CD4-positive, alpha-beta T cell treated with Interleukin-4 for 1 hour (primary cell): ENCODE measurements at regions not wholly inside any gene's neighbourhood (a gene's known extent, or its start where the extent isn't known, plus 50 kb on each side); places are given as distances from the start of the nearest gene placed in this dataset.
"Not testable (repeated sequence)": the region's sequence is repeated elsewhere in the genome, so short reads cannot be mapped to it uniquely, and the experiment has no call there.

Experiments used
- DNase-seq, 2 donors: peaks; one replicate each; pipeline ENCODE4 v3.0.0-alpha.2; 2020 to 2022

DNA sequence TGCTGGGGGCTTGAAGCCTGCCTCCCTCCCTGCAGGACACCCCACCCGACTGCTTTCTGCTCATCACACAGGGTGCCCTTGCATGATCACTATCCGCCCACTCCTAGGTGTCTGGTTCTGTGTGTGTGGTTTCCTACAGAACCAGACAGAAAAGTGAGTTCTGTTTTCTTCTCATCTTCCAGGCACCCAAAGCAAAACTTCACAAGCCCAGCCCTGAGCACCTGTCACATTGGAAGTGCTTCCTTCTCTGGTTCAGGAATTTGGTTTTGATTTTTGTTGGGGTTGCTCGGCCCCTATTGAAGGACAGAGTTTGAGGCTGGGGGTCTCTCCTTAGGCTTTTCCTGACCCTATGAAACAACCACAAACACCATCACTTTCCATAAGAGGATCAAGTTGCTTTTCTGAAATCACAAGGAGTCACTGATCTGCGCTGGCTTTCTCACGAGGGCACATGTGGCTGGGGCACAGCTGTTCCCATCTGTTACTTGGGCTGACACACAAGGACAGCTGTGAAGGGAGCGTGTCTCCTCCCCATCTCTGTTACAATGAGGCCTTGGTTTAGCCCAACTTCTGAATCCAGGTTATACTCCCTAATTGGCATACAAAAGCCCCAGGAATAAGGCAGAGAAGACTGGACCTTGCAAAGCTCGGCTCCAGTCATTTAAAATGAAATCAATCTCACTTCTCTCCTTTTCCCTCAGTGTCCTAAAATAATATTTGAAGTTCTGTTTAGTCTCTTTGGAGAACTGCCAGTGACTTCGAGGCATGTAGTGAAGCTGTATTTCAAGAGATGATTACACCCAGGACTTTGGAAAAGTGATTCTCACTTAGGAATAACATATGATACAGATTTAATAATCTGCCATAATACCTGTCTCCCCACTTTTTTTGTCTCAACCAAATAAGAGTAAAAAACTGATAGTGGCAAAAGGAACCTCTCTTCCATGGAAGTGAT, 213.1 kb upstream of the GAS1 start:
- DNase-seq, result no peak

DNA sequence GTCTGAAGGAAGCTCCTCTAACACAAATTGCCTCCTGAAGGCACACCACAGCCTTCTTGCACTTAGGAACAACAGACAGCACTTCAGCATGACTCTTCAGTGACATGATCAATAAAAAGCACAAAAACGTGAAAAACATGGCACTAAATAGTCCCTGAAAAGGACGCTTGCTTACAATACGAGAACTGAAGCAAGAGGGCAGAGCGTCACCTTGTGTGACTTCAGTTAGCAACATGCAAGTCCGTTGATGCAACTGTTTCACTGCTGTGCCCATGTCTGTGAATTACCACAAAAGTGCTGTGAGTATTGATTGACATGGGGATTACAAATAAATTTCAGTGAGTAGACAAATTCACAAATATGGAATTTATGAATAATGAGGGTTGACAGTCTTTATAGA, 219.9 kb upstream of the GAS1 start:
- no peak for DNase-seq

DNA sequence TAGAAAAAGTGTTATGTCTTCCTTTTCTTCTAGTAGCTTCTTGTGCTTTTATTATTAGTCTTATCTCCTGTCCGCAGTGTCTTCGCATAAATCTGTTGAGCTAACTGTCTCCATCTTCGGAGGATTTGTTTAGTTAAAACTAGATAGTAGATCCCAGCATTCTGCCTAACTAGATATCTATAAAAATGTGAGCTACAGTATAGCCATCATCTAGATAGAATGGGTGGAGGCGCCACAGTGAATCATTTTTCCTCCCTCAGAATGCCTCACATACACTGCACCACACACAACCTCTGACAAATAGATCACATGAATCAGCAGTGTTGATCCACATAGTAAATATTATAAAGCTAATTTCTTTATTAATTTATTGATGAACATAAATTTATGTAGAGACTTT, 220.3 kb upstream of the GAS1 start:
- no peak for DNase-seq

- no peak for DNase-seq
These were observed 231.0 kb upstream of the GAS1 start for GRCh38 chr9:87178302-87178701.

DNA sequence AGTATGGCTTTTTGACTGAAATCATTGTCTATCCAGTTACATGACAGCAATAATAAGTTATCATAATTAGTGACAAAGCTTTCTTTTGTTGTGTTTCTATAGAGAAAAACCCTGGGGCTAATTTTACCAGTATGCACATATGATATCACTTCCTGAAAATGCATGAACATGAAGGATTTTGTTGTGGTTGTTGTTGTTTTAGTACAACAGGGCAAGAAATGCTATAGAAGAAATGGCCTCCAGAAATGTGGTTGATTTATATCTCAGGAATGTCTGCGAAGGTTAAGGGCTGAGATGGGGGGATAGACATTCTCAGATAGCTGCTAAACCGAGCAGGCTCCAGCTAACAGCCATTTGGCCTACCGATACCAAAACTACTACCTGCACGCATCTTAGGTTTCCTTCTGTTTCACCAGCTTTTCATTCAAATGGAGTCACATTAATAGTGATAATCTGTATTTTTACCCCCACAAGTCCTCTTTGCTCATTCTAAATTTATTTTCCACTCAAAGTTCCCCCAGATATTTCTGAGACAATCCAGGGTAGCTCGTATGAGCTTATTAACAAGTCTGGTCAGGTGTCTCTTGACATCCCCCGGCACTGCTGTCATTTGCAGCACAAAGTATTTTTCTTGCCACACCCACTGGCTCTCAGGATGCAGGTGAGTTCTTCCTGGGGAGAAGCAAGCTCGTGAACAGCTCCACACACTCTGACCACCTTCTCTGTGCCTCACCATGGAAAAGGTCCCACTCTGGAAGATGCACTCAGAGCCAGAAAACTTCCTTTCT, 232.4 kb upstream of the GAS1 start:
- no peak for DNase-seq

GRCh38 chr9:87180361-87180760, 233.1 kb upstream of the GAS1 start:
- no peak for DNase-seq

DNA sequence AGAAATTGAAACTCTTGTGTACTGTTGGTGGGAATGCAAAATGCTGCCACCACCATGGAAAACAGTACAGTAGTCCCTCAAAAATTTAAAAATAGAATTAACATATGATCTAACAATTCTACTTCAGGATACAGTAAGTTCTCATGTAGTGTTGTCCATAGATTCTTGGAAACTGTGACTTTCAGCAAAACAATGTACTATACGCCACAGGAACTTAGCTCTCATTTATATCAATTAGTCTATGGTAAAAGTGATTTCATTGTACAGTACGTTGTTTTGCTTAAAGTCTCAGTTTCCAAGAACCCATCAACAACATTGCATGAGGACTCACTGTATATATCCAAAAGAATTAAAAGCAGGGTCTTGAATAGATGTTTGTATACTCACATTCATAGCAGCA, 233.5 kb upstream of the GAS1 start:
- DNase-seq, result no peak

- no peak for DNase-seq
These were observed 234.4 kb upstream of the GAS1 start for GRCh38 chr9:87181670-87182069.

DNA sequence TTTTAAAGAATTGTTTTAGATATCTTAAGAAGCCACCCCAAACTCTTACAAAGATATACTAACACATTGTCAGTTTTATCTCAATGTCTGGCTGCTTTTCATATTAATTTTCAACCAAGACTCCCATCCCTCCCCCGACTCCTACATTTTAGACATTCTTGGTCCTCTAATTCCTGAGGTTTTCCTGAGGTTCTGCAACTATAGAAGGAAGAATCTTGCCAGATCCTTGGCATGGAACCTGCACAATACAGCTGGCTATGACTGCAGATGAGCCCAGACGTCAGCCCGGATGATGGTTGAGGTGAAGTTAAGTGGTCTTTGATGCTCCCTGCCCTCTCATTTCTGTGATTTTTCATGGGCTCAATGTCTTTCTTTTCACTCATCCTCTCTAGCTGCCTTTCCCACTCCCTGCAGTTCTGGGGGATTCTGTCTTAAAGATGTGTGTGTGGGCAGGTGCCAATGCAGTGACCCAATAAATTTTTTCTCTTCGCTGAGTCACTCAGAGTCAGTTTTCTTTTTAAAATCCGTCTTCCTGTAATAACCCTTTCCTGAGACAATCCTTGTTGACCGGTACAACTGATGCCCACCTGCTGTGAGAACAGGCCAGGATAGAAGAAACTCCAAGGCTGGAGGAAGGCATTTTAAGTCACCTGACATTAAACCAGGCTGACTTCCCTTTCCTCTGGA, 237.8 kb upstream of the GAS1 start:
- no peak for DNase-seq

GRCh38 chr9:87187656-87188055, 240.3 kb upstream of the GAS1 start:
- no peak for DNase-seq

DNA sequence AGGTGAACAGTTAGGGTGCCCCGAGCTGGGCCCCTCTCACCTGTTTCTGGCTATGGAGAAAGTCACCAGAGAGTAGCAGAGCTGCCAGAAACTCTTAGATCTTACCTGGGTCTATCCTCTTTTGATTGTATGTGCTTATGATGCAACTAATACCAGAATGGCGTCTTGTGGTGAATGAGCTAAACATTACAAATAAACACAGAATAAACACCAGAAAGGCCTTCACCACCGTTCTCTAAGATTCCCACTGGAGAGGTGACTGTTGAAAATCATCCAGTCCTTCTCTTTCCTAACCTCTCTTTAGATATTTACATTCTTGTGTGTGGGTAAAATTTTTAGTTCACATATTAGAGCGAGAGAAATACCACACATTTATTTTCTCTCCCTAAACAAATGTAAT, 241.7 kb upstream of the GAS1 start:
- no peak for DNase-seq

GRCh38 chr9:87193151-87193550, 245.8 kb upstream of the GAS1 start:
- DNase-seq, result no peak

GRCh38 chr9:87193925-87194868, 246.9 kb upstream of the GAS1 start:
- no peak for DNase-seq

DNA sequence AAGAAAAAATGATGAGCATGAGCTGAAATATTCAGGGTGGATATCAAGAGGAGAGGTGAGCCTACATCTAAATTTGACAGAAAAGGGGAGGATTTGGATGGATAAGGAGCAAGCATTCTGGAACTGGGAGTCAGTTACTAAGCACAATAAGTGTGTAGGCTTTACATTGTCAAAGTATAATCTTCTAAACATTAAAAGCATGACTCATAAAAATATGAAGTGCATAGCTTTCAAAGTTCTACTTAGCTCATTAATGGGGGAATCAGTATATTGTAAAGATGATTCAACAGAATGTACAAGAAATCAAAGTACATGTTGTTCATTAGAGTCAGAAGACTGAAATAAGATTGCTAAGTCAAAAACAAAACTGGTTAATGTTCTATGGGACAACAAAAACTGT, 248.0 kb upstream of the GAS1 start:
- no peak for DNase-seq

GRCh38 chr9:87197349-87198130, 250.2 kb upstream of the GAS1 start:
- DNase-seq, result no peak

DNA sequence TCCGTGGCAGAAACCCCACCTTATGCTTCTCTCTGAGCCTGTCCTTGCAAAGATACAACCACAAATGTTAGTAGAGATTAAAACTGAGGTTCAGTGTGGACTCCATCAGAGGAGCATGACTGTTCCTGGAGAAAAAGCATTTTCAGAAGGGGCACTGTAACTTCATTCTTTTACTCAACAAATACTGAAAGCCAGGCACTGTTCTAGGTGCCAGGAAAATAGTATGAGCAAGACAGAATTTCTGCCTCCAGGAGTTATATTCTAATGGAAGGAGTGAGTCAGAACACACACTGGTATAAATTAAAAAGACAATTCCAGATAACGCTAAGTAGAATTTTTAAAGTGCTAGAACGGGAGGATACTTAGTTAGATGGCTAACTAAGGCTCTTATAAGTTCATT, 251.4 kb upstream of the GAS1 start:
- DNase-seq, result no peak

DNA sequence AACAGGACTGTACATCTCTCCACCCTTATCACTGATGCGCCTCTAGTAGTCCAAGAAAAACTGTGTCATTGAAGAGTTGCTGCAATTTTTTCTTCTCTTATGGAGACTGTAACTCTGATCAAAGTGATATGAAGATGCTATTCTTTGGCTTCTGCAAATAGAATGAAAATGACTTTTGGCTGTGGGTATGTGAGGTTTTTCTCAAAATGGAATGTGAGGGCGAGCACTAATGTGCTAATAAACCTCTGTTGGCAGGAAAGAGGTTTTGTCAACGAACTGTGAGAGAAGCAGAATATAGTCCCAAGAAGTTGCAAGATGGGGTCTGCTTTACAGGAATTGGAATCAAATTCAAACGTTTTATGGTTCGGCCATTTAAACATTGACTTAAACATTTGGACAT, 252.0 kb upstream of the GAS1 start:
- DNase-seq, result no peak

DNA sequence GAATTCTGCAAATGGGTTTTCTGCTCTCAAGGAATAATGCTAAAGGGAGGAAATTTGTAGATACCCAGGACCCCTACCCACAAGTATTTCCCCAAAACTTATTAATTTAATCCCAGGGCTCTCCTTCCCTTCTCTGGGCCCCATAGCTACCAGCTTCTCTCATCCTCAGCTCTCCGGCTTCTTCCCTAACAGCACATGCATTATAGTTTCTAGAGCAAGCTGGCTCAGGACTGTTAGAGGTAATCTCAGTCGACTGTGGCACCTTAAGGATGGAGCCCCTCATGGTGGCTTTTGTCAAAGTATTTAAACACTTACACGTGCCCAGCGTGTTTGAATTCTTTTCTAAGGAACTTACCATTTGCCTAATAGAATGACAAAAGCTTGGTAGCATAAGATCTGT, 252.5 kb upstream of the GAS1 start:
- no peak for DNase-seq

DNA sequence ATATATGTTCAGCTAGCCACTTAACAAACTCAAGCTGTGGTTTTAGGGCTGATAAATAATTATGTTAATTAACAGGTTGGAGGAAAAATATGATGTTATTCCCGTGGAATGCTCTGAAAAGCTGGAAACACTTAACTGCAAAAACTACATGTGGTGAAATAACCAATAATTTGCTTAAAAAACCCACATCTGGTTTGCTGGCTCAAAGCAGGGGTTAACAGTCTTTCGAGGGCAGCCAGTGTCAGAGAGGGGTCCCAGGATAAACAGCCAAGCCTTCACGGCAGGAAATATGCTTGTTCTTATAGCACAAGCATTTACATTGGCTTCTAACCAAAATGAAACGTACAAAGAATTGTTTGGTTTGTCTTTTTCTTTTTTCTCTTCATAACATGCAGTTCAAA, 254.0 kb upstream of the GAS1 start:
- DNase-seq, result no peak

- no peak for DNase-seq
These were observed 258.9 kb upstream of the GAS1 start for GRCh38 chr9:87206064-87206661.

DNA sequence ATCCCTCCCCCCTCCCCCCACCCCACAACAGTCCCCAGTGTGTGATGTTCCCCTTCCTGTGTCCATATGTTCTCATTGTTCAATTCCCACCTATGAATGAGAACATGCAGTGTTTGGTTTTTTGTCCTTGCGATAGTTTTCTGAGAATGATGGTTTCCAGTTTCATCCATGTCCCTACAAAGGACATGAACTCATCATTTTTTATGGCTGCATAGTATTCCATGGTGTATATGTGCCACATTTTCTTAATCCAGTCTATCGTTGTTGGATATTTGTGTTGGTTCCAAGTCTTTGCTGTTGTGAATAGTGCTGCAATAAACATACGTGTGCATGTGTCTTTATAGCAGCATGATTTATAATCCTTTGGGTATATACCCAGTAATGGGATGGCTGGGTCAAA, 263.4 kb upstream of the GAS1 start:
- not testable (repeated sequence) for DNase-seq
